A673 (cell line): ENCODE measurements at regions not wholly inside any gene's neighbourhood (a gene's known extent, or its start where the extent isn't known, plus 50 kb on each side); places are given as distances from the start of the nearest gene placed in this dataset.

Experiments used
- BruUV-seq: library from RNA; stranded (reverse); fragments of 400-500 nt; replicated peaks from 2 replicates; lab custom pipeline; 2021; lab: Mats Ljungman, UMichigan
- CTCF ChIA-PET: fragments of 300-600 bp; sonication (Branson Sonifier 250); formaldehyde crosslinking; loops from one replicate; lab custom pipeline; 2022; ENCODE audit warnings: antibody characterized with exemption; lab: Charles Lee
- POLR2A ChIA-PET: fragments of 300-600 bp; sonication (Branson Sonifier 250); formaldehyde crosslinking; loops from one replicate; lab custom pipeline; 2022; ENCODE audit warnings: antibody characterized with exemption; ENCODE audit not compliant: low non-redundant PET; lab: Charles Lee
- DNase-seq: peaks from one replicate; pipeline ENCODE4 v3.0.0-alpha.2; 2015; ENCODE audit warnings: low spot score
- H3K27ac ChIP-seq: fragments of 200-600 bp; sonication (generic); 2 replicates; pipeline ENCODE4 v1.5.1; 2016; ENCODE audit warnings: mixed run types, low read depth, mild to moderate bottlenecking, mixed read lengths, antibody characterized with exemption, low read length; ENCODE audit not compliant: poor library complexity, severe bottlenecking
- H3K27me3 ChIP-seq: fragments of 200-600 bp; sonication (generic); replicated peaks from 2 replicates; pipeline ENCODE4 v1.6.1; 2017; ENCODE audit warnings: mixed run types, low read depth, mild to moderate bottlenecking, mixed read lengths, antibody characterized with exemption, low read length; ENCODE audit not compliant: insufficient read depth, poor library complexity
- H3K36me3 ChIP-seq: fragments of 200-600 bp; sonication (generic); 2 replicates; pipeline ENCODE4 v1.6.1; 2016; ENCODE audit warnings: mixed run types, mild to moderate bottlenecking, mixed read lengths, antibody characterized with exemption, low read length; ENCODE audit not compliant: insufficient read depth, poor library complexity, severe bottlenecking
- H3K4me1 ChIP-seq: fragments of 200-600 bp; sonication (generic); 2 replicates; pipeline ENCODE4 v1.6.1; 2017; ENCODE audit warnings: mixed run types, mild to moderate bottlenecking, mixed read lengths, antibody characterized with exemption, low read length; ENCODE audit not compliant: insufficient read depth, poor library complexity, severe bottlenecking
- H3K4me3 ChIP-seq: fragments of 200-600 bp; sonication (generic); 2 replicates; pipeline ENCODE4 v1.5.1; 2016; ENCODE audit warnings: low read depth, mixed run types, mild to moderate bottlenecking, mixed read lengths, low read length; ENCODE audit not compliant: poor library complexity, severe bottlenecking
- H3K9me3 ChIP-seq: fragments of 200-600 bp; sonication (generic); 2 replicates; pipeline ENCODE4 v1.6.1; 2016; ENCODE audit warnings: mixed run types, low read depth, mild to moderate bottlenecking, mixed read lengths, antibody characterized with exemption, low read length; ENCODE audit not compliant: poor library complexity, severe bottlenecking
- EZH2 ChIP-seq: fragments of 200-600 bp; sonication (generic); IDR thresholded peaks from 2 replicates; pipeline ENCODE4 v1.6.1; 2017; ENCODE audit warnings: borderline replicate concordance, low read depth, mild to moderate bottlenecking, mixed read lengths, antibody characterized with exemption, low read length; ENCODE audit not compliant: poor library complexity, severe bottlenecking
- intact Hi-C: fragments of 100-400 bp; cut with micrococcal nuclease; formaldehyde crosslinking; loops from one replicate; pipeline ENCODE4 v1.10.0; 2022; ENCODE audit not compliant: unreplicated experiment
- TF ChIP-seq, protein P1 (sequence below): fragments of 300-800, 200-600 bp; sonication (generic); conservative IDR thresholded peaks from 2 replicates; pipeline ENCODE4 v1.5.1; 2017; ENCODE audit warnings: low read depth, mild to moderate bottlenecking, antibody characterized with exemption, low read length, moderate library complexity, mixed read lengths

- Histone ChIP-seq H3K4me1 (no peaks in the 10 kb centered on the region), H3K36me3 (no peaks in the 10 kb centered on the region), H3K4me3 (no peak overlapping the region), H3K9me3 (no peaks in the 10 kb centered on the region), H3K27ac (no peak overlapping the region), H3K27me3 (no peaks in the 10 kb centered on the region)
- no peak for TF ChIP-seq EZH2
- TF ChIP-seq, protein P1, sequence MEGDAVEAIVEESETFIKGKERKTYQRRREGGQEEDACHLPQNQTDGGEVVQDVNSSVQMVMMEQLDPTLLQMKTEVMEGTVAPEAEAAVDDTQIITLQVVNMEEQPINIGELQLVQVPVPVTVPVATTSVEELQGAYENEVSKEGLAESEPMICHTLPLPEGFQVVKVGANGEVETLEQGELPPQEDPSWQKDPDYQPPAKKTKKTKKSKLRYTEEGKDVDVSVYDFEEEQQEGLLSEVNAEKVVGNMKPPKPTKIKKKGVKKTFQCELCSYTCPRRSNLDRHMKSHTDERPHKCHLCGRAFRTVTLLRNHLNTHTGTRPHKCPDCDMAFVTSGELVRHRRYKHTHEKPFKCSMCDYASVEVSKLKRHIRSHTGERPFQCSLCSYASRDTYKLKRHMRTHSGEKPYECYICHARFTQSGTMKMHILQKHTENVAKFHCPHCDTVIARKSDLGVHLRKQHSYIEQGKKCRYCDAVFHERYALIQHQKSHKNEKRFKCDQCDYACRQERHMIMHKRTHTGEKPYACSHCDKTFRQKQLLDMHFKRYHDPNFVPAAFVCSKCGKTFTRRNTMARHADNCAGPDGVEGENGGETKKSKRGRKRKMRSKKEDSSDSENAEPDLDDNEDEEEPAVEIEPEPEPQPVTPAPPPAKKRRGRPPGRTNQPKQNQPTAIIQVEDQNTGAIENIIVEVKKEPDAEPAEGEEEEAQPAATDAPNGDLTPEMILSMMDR, result no peak
- CTCF ChIA-PET, result no interaction called here
- intact Hi-C loops, result no loop called here
- no peak for DNase-seq
- POLR2A ChIA-PET, result no interaction called here
- BruUV-seq, result no TSS peak
Observed at GRCh38 chr9:23145467-23145866, 680.6 kb downstream of the ELAVL2 start.

GRCh38 chr9:23153058-23153457 is 673.0 kb downstream of the ELAVL2 start:
- Histone ChIP-seq H3K9me3 (no peaks in the 10 kb centered on the region), H3K27ac (no peak overlapping the region), H3K4me3 (no peak overlapping the region), H3K36me3 (no peaks in the 10 kb centered on the region), H3K4me1 (no peaks in the 10 kb centered on the region), H3K27me3 (no peaks in the 10 kb centered on the region)
- ChIA-PET CTCF (no interaction called here), POLR2A (no interaction called here)
- no peak for DNase-seq
- intact Hi-C loops, result no loop called here
- TF ChIP-seq, protein P1, result no peak
- TF ChIP-seq EZH2, result no peak
- no TSS peak for BruUV-seq

- BruUV-seq, result no TSS peak
- DNase-seq, result no peak
- Histone ChIP-seq H3K27me3 (no peaks in the 10 kb centered on the region), H3K4me1 (no peaks in the 10 kb centered on the region), H3K27ac (no peak overlapping the region), H3K9me3 (no peaks in the 10 kb centered on the region), H3K4me3 (no peak overlapping the region), H3K36me3 (no peaks in the 10 kb centered on the region)
- CTCF ChIA-PET, result no interaction called here
- intact Hi-C loops, result no loop called here
- TF ChIP-seq, protein P1, result no peak
- no peak for TF ChIP-seq EZH2
- POLR2A ChIA-PET, result no interaction called here
Observed at GRCh38 chr9:23160491-23160890, 665.5 kb downstream of the ELAVL2 start.
